ENCODE measurements at regions not wholly inside any gene's neighbourhood (a gene's known extent, or its start where the extent isn't known, plus 50 kb on each side); places are given as distances from the start of the nearest gene placed in this dataset.

DNA sequence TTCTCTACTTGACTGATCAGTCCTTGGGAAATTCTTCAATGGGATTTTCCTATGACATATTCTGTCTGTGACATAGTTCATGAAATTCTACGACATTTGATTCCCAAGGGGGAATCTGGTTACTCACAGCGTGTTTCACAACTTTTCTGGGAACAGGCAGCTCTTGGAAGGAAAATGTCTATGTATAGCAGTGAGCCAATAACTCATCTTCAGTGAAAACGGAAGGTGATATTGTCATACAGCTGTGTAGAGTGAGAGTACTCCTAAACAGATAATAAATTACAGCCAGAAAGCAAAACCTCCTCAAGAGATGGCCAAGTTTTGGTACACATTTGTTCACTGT is 91.4 kb downstream of the C9orf152 start:
- TF ChIP-seq CTCF (IDR thresholded peaks at IDR 0.05) (no peak), POLR2A (IDR thresholded peaks at IDR 0.05) (no peak), EP300 (IDR thresholded peaks at IDR 0.05) (no peak), POLR2AphosphoS5 (IDR thresholded peaks at IDR 0.05) (peak in 2 of 3 donors; percentile 65 to 68)
